ENCODE measurements at regions not wholly inside any gene's neighbourhood (a gene's known extent, or its start where the extent isn't known, plus 50 kb on each side); places are given as distances from the start of the nearest gene placed in this dataset.

GRCh38 chr3:77933926-77934325 is 894.0 kb downstream of the ROBO2 start:
- Histone ChIP-seq H3K4me3 (no peak overlapping the region), H3K27me3 (no peaks in the 10 kb centered on the region), H3K9me3 (ENCODE audit: low read depth) (no peaks in the 10 kb centered on the region), H3K4me1 (ENCODE audit: low read depth) (peaks cover 4% of the 10 kb centered on the region), H3K36me3 (no peaks in the 10 kb centered on the region), H3K27ac (no peak overlapping the region)
- TF ChIP-seq CTCF (IDR thresholded peaks at IDR 0.05; ENCODE audit: low read depth, low read length): no peak
- DNase-seq (ENCODE audit: low read depth in 1 of 2, low spot score in 1 of 2): no peak

- Histone ChIP-seq H3K4me1 (ENCODE audit: low read depth) (peaks cover 4% of the 10 kb centered on the region), H3K36me3 (no peaks in the 10 kb centered on the region), H3K27ac (no peak overlapping the region), H3K4me3 (no peak overlapping the region), H3K9me3 (ENCODE audit: low read depth) (no peaks in the 10 kb centered on the region), H3K27me3 (no peaks in the 10 kb centered on the region)
- no peak for TF ChIP-seq CTCF (IDR thresholded peaks at IDR 0.05; ENCODE audit: low read depth, low read length)
- no peak for DNase-seq (ENCODE audit: low read depth in 1 of 2, low spot score in 1 of 2)
Observed at GRCh38 chr3:77935418-77935817, 895.5 kb downstream of the ROBO2 start.

DNA sequence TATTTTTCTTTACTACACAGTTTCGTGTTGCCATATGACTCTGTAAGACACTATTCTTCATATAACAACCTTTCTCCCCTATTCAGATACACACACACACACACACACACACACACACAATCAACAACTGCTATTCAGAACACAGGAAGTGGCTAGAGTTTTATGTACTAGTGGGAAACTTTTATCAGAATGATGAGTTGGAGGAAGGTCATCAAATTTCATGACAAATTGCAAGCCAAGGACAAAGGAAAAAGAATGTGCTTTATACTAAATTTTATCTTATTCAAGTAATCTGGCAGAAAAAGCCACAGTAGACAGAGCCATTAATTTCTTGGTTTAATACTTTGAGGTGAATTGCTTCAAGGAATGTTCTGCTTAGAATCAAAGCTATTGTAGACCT is 899.8 kb downstream of the ROBO2 start:
- H3K4me1 ChIP-seq (ENCODE audit: low read depth): no peaks in the 10 kb centered on the region
- no peak overlapping the region for H3K27ac ChIP-seq
- H3K4me3 ChIP-seq: no peak overlapping the region
- no peaks in the 10 kb centered on the region for H3K9me3 ChIP-seq (ENCODE audit: low read depth)
- H3K36me3 ChIP-seq: no peaks in the 10 kb centered on the region
- DNase-seq (ENCODE audit: low read depth in 1 of 2, low spot score in 1 of 2): peak in 1 of 2 donors; percentile 1
- no peak for TF ChIP-seq CTCF (IDR thresholded peaks at IDR 0.05; ENCODE audit: low read depth, low read length)
- H3K27me3 ChIP-seq: no peaks in the 10 kb centered on the region

DNA sequence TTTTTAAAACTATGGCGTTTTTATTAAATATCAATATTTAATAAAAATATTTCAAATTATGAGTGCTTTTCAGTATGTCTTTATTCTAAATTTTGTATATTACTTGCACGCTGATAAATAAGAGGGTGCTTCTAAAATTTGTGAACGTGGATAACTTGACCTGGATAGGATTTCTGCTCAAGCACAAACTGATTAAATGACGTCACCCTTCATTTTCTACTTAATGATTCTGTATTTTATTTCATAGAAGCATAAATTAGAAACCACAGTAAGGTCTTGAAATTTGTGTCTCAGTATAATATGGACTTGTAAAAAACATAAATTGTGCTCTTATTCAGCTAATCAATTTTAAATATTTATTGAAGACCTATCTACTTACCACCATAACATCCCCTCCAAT is 903.7 kb downstream of the ROBO2 start:
- no peak for TF ChIP-seq CTCF (IDR thresholded peaks at IDR 0.05; ENCODE audit: low read depth, low read length)
- no peak overlapping the region for H3K4me3 ChIP-seq
- H3K27ac ChIP-seq: no peak overlapping the region
- DNase-seq (ENCODE audit: low read depth in 1 of 2, low spot score in 1 of 2): no peak
- no peaks in the 10 kb centered on the region for H3K27me3 ChIP-seq
- H3K4me1 ChIP-seq (ENCODE audit: low read depth): no peaks in the 10 kb centered on the region
- no peaks in the 10 kb centered on the region for H3K9me3 ChIP-seq (ENCODE audit: low read depth)
- H3K36me3 ChIP-seq: no peaks in the 10 kb centered on the region

GRCh38 chr3:77945320-77945719 is 905.4 kb downstream of the ROBO2 start:
- Histone ChIP-seq H3K36me3 (no peaks in the 10 kb centered on the region), H3K27ac (no peak overlapping the region), H3K4me3 (no peak overlapping the region), H3K4me1 (ENCODE audit: low read depth) (no peaks in the 10 kb centered on the region), H3K9me3 (ENCODE audit: low read depth) (no peaks in the 10 kb centered on the region), H3K27me3 (no peaks in the 10 kb centered on the region)
- no peak for TF ChIP-seq CTCF (IDR thresholded peaks at IDR 0.05; ENCODE audit: low read depth, low read length)
- no peak for DNase-seq (ENCODE audit: low read depth in 1 of 2, low spot score in 1 of 2)

DNA sequence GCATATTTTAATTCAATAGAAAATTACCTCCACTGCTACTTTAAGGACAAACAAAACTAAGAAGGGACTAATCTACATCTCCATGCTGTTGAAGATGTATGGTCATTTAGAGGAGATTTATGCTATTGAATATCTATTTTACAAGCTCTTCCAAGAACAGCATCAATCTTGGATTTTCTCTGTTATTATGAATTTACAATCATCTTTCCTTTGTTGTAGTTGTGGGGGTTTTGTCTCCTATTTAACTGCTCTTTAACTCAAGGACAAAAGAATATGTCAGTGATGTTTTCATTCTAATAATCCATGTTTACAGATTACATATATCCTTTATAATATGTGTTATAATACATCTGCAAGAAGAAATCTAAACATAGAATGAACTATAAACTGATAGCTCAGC is 907.8 kb downstream of the ROBO2 start:
- Histone ChIP-seq H3K4me3 (no peak overlapping the region), H3K4me1 (ENCODE audit: low read depth) (no peaks in the 10 kb centered on the region), H3K27me3 (no peaks in the 10 kb centered on the region), H3K36me3 (no peaks in the 10 kb centered on the region), H3K9me3 (ENCODE audit: low read depth) (no peaks in the 10 kb centered on the region), H3K27ac (no peak overlapping the region)
- DNase-seq (ENCODE audit: low read depth in 1 of 2, low spot score in 1 of 2): no peak
- no peak for TF ChIP-seq CTCF (IDR thresholded peaks at IDR 0.05; ENCODE audit: low read depth, low read length)

Measured in cardiac muscle cell (in vitro differentiated cells and primary cell).